ENCODE measurements at regions not wholly inside any gene's neighbourhood (a gene's known extent, or its start where the extent isn't known, plus 50 kb on each side); places are given as distances from the start of the nearest gene placed in this dataset.

GRCh38 chr16:47976636-47977210 is 179.1 kb downstream of the ABCC12 start:
- no peak for TF ChIP-seq CTCF (conservative IDR thresholded peaks at IDR 0.05 in 1 of 2, IDR thresholded peaks at IDR 0.05 in 1 of 2; ENCODE audit: low read depth in 1 of 2, low read length in 2 of 2)
- no peak for TF ChIP-seq EZH2 (IDR thresholded peaks at IDR 0.05; ENCODE audit: low read length, missing control alignments)

Data from fibroblast of lung (primary cell).